ENCODE measurements at regions not wholly inside any gene's neighbourhood (a gene's known extent, or its start where the extent isn't known, plus 50 kb on each side); places are given as distances from the start of the nearest gene placed in this dataset.

DNA sequence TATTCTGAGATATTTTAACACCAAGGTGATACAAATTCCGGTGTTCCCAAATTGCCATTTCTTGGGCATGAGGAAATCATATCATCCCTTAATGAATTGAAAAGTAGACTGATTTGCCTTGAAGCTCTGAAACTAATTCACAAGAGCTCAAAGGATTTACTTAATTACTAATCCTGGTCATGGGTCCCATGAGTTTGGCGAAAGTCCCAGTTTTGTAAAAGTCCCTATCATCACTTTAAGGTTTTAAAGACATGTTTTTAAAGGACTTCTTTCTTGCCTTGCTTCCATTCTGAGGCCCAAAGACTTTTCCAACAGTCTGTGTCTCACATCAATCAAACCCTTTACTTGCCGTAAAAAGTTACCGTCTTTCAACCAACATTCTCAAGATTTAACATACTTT lies 377.9 kb downstream of the DNAJB9 start:
- no peak for TF ChIP-seq CTCF (IDR thresholded peaks at IDR 0.05 in 4 of 5, conservative IDR thresholded peaks at IDR 0.05 in 1 of 5)
- TF ChIP-seq POLR2A (IDR thresholded peaks at IDR 0.05): no peak
- Histone ChIP-seq H3K27ac (no peak overlapping the region), H3K36me3 (no peaks in the 10 kb centered on the region), H3K27me3 (no peaks in the 10 kb centered on the region), H3K9me3 (no peaks in the 10 kb centered on the region), H3K4me3 (no peak overlapping the region), H3K4me1 (no peaks in the 10 kb centered on the region)
- intact Hi-C loops (cut with DNase I; ENCODE audit: low total_unique reads): no loop called here
- ATAC-seq (no peak), DNase-seq (no peak)
- in situ Hi-C loops (cut with MboI; ENCODE audit: low sequenced_read_pairs in 4 of 4): no loop called here

GRCh38 chr7:108972004-108972403 lies 402.3 kb downstream of the DNAJB9 start:
- Histone ChIP-seq H3K9me3 (no peaks in the 10 kb centered on the region), H3K4me3 (no peak overlapping the region), H3K36me3 (no peaks in the 10 kb centered on the region), H3K27me3 (no peaks in the 10 kb centered on the region), H3K4me1 (no peaks in the 10 kb centered on the region), H3K27ac (no peak overlapping the region)
- ATAC-seq: no peak
- intact Hi-C loops (cut with DNase I; ENCODE audit: low total_unique reads): no loop called here
- no peak for TF ChIP-seq POLR2A (IDR thresholded peaks at IDR 0.05)
- no peak for TF ChIP-seq CTCF (IDR thresholded peaks at IDR 0.05 in 4 of 5, conservative IDR thresholded peaks at IDR 0.05 in 1 of 5)
- DNase-seq: no peak
- in situ Hi-C loops (cut with MboI; ENCODE audit: low sequenced_read_pairs in 4 of 4): no loop called here

GRCh38 chr7:108973075-108973474 lies 403.4 kb downstream of the DNAJB9 start:
- intact Hi-C loops (cut with DNase I; ENCODE audit: low total_unique reads): no loop called here
- in situ Hi-C loops (cut with MboI; ENCODE audit: low sequenced_read_pairs in 4 of 4): no loop called here
- no peaks in the 10 kb centered on the region for H3K36me3 ChIP-seq
- TF ChIP-seq POLR2A (IDR thresholded peaks at IDR 0.05) (no peak), CTCF (IDR thresholded peaks at IDR 0.05 in 4 of 5, conservative IDR thresholded peaks at IDR 0.05 in 1 of 5) (no peak)
- no peak overlapping the region for H3K4me3 ChIP-seq
- no peaks in the 10 kb centered on the region for H3K4me1 ChIP-seq
- no peaks in the 10 kb centered on the region for H3K27me3 ChIP-seq
- ATAC-seq (no peak), DNase-seq (no peak)
- no peaks in the 10 kb centered on the region for H3K9me3 ChIP-seq
- H3K27ac ChIP-seq: no peak overlapping the region

- Histone ChIP-seq H3K4me3 (no peak overlapping the region), H3K27ac (no peak overlapping the region), H3K36me3 (no peaks in the 10 kb centered on the region), H3K27me3 (no peaks in the 10 kb centered on the region), H3K9me3 (no peaks in the 10 kb centered on the region), H3K4me1 (no peaks in the 10 kb centered on the region)
- intact Hi-C loops (cut with DNase I; ENCODE audit: low total_unique reads): no loop called here
- in situ Hi-C loops (cut with MboI; ENCODE audit: low sequenced_read_pairs in 4 of 4): no loop called here
- DNase-seq: no peak
- no peak for ATAC-seq
- no peak for TF ChIP-seq CTCF (IDR thresholded peaks at IDR 0.05 in 4 of 5, conservative IDR thresholded peaks at IDR 0.05 in 1 of 5)
- TF ChIP-seq POLR2A (IDR thresholded peaks at IDR 0.05): no peak
These were observed 405.0 kb downstream of the DNAJB9 start for GRCh38 chr7:108974641-108975040.

DNA sequence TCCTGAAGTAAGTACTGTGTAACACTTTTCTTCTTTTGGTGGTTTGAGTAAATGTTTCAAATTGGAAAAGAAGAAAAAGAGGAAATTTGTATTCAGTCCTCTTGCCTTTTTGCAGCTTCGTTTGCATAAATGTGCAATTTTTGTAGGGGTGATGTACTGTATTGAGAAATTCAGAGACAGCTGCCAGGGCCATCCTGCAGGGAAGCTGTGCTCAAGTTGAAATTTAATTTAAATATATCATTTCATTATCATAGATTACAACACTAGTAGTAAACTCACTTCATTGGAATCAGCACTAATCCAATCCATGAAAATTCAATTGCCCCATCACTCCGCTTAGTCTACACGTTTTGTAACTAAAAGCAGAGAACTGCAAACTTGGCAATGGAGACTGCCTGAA lies 415.4 kb downstream of the DNAJB9 start:
- Histone ChIP-seq H3K27me3 (no peaks in the 10 kb centered on the region), H3K27ac (no peak overlapping the region), H3K4me1 (no peaks in the 10 kb centered on the region), H3K4me3 (no peak overlapping the region), H3K9me3 (no peaks in the 10 kb centered on the region), H3K36me3 (no peaks in the 10 kb centered on the region)
- TF ChIP-seq POLR2A (IDR thresholded peaks at IDR 0.05) (no peak), CTCF (IDR thresholded peaks at IDR 0.05 in 4 of 5, conservative IDR thresholded peaks at IDR 0.05 in 1 of 5) (no peak)
- intact Hi-C loops (cut with DNase I; ENCODE audit: low total_unique reads) (no loop called here), in situ Hi-C loops (cut with MboI; ENCODE audit: low sequenced_read_pairs in 4 of 4) (no loop called here)
- no peak for ATAC-seq
- DNase-seq: no peak
